Smooth muscle cell (in vitro differentiated cells): ENCODE measurements at regions not wholly inside any gene's neighbourhood (a gene's known extent, or its start where the extent isn't known, plus 50 kb on each side); places are given as distances from the start of the nearest gene placed in this dataset.

ENCODE experiments used
- DNase-seq: peaks from one replicate; lab custom pipeline; 2025; ENCODE audit not compliant: unreplicated experiment; lab: John Stamatoyannopoulos, UW
- H2AFZ ChIP-seq: fragments of 200-600 bp; sonication (generic); 2 replicates; pipeline ENCODE4 v1.6.0; 2016; ENCODE audit warnings: antibody characterized with exemption, low read depth, mild to moderate bottlenecking
- H3F3A ChIP-seq: fragments of 200-600 bp; sonication (generic); 2 replicates; pipeline ENCODE4 v1.6.0; 2017; ENCODE audit warnings: antibody characterized with exemption, low read depth
- H3K27ac ChIP-seq: fragments of 200-600 bp; sonication (generic); 2 replicates; pipeline ENCODE4 v1.5.1; 2016; ENCODE audit warnings: low read depth, mild to moderate bottlenecking
- H3K27me3 ChIP-seq: fragments of 200-600 bp; sonication (generic); 2 replicates; pipeline ENCODE4 v1.6.1; 2016; ENCODE audit warnings: low read depth, mild to moderate bottlenecking
- H3K36me3 ChIP-seq: fragments of 200-600 bp; sonication (generic); 2 replicates; pipeline ENCODE4 v1.5.1; 2016; ENCODE audit warnings: low read depth
- H3K4me1 ChIP-seq: fragments of 200-600 bp; sonication (generic); 2 replicates; pipeline ENCODE4 v1.5.1; 2016; ENCODE audit warnings: low read depth
- H3K4me2 ChIP-seq: fragments of 200-600 bp; sonication (generic); 2 replicates; pipeline ENCODE4 v1.6.0; 2016; ENCODE audit warnings: mild to moderate bottlenecking
- H3K4me3 ChIP-seq: fragments of 200-600 bp; sonication (generic); 2 replicates; pipeline ENCODE4 v1.5.1; 2016; ENCODE audit warnings: mild to moderate bottlenecking
- H3K79me2 ChIP-seq: fragments of 200-600 bp; sonication (generic); 2 replicates; pipeline ENCODE4 v1.6.0; 2016; ENCODE audit warnings: low read depth, mild to moderate bottlenecking
- H3K9ac ChIP-seq: fragments of 200-600 bp; sonication (generic); 2 replicates; pipeline ENCODE4 v1.6.0; 2016; ENCODE audit warnings: low read depth
- H3K9me3 ChIP-seq: fragments of 200-600 bp; sonication (generic); replicated peaks from 2 replicates; pipeline ENCODE4 v1.5.1; 2016; ENCODE audit warnings: low read depth
- H4K20me1 ChIP-seq: fragments of 200-600 bp; sonication (generic); 2 replicates; pipeline ENCODE4 v1.6.0; 2016; ENCODE audit warnings: low read depth
- WGBS: methylation state at CpG from one replicate; pipeline ENCODE4 v1.1.7; 2016; ENCODE audit warnings: low lambda C conversion rate; 5-methylcytosine and 5-hydroxymethylcytosine counted together
- TF ChIP-seq, protein P1 (sequence below): fragments of 200-600 bp; sonication (generic); IDR thresholded peaks from 2 replicates; pipeline ENCODE4 v1.5.1; 2017; ENCODE audit warnings: borderline replicate concordance, mild to moderate bottlenecking, antibody characterized with exemption; ENCODE audit not compliant: insufficient read depth, poor library complexity, severe bottlenecking

DNA sequence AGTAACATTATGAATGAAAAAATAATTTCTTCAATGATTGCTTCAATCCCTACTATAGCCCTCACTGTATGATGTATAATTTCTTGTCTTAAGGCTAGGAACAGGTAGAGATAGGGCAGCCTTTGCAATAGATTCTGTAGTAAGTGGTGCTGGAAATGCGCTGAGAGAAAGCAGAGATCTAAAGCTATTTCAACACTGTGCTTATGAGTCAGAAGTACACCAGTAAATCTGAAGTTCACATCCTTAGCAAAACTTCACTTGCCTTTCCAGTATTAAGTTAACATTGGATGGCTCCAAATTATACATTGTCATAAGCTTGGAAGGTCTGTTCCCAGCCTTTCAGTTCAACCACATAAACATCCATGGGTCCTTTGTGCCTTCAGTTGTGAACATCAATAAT is 178.2 kb upstream of the EPHA4 start:
- Histone ChIP-seq H3K36me3 (no peaks in the 10 kb centered on the region), H3K4me1 (no peaks in the 10 kb centered on the region), H3K4me3 (no peak overlapping the region), H3F3A (peaks cover 4% of the 10 kb centered on the region), H3K27me3 (no peaks in the 10 kb centered on the region), H3K4me2 (no peak overlapping the region), H3K9me3 (no peaks in the 10 kb centered on the region), H3K27ac (no peak overlapping the region), H3K79me2 (no peaks in the 10 kb centered on the region), H4K20me1 (no peaks in the 10 kb centered on the region), H3K9ac (no peak overlapping the region), H2AFZ (no peak overlapping the region)
- DNase-seq, result no peak
- TF ChIP-seq, protein P1, sequence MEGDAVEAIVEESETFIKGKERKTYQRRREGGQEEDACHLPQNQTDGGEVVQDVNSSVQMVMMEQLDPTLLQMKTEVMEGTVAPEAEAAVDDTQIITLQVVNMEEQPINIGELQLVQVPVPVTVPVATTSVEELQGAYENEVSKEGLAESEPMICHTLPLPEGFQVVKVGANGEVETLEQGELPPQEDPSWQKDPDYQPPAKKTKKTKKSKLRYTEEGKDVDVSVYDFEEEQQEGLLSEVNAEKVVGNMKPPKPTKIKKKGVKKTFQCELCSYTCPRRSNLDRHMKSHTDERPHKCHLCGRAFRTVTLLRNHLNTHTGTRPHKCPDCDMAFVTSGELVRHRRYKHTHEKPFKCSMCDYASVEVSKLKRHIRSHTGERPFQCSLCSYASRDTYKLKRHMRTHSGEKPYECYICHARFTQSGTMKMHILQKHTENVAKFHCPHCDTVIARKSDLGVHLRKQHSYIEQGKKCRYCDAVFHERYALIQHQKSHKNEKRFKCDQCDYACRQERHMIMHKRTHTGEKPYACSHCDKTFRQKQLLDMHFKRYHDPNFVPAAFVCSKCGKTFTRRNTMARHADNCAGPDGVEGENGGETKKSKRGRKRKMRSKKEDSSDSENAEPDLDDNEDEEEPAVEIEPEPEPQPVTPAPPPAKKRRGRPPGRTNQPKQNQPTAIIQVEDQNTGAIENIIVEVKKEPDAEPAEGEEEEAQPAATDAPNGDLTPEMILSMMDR, result no peak
- WGBS, result 47% methylated on average over 1 of the region's 1 CpG

- H4K20me1 ChIP-seq, result no peaks in the 10 kb centered on the region
- H3K27ac ChIP-seq, result no peak overlapping the region
- DNase-seq, result no peak
- H3K4me3 ChIP-seq, result no peak overlapping the region
- no peaks in the 10 kb centered on the region for H3K36me3 ChIP-seq
- H3K4me1 ChIP-seq, result no peaks in the 10 kb centered on the region
- peaks cover 4% of the 10 kb centered on the region for H3F3A ChIP-seq
- H3K27me3 ChIP-seq, result no peaks in the 10 kb centered on the region
- no peak overlapping the region for H3K9ac ChIP-seq
- H3K9me3 ChIP-seq, result no peaks in the 10 kb centered on the region
- WGBS, result 90% methylated on average over 3 of the region's 3 CpGs
- H3K79me2 ChIP-seq, result no peaks in the 10 kb centered on the region
- no peak overlapping the region for H3K4me2 ChIP-seq
- no peak overlapping the region for H2AFZ ChIP-seq
- TF ChIP-seq, protein P1, result no peak
Measured at GRCh38 chr2:221747289-221747972, 175.3 kb upstream of the EPHA4 start.

DNA sequence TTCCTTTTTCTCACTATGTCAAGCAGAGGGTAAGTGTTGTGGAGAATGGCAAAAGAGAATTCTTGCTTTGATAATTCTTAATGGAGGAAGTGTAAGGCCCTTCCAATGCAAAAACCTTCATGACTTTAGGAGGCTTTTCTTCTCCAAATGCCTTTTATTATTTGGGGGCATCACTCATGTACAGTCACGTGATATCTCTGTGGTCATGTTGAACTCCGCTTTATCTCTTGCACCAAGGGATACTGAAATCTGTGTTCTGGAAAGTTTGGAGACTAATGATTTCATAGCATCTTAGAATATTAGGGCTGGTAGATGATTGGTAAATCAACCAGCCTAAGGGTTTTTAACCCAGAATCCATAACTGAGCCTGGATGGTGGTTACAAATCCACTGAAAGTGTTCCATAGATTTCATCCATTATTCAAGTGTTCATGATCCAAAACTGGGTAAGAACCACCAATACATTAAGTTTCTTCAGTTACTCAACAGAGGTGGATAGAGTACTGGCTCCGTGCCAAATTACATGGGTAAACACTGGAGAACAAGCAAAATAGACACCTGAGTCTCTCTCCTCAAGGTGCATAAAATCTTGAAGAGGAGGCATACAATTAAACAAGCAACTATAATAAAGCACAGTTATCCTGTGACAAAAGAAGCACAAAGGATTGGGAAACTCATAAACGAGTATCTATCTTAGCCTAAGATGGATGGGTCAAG is 169.6 kb upstream of the EPHA4 start:
- TF ChIP-seq, protein P1, result no peak
- no peaks in the 10 kb centered on the region for H3K9me3 ChIP-seq
- no peaks in the 10 kb centered on the region for H3F3A ChIP-seq
- no peak overlapping the region for H2AFZ ChIP-seq
- no peak overlapping the region for H3K4me3 ChIP-seq
- no peaks in the 10 kb centered on the region for H4K20me1 ChIP-seq
- H3K4me1 ChIP-seq, result no peaks in the 10 kb centered on the region
- WGBS, result 89% methylated on average over 4 of the region's 4 CpGs
- H3K27me3 ChIP-seq, result no peaks in the 10 kb centered on the region
- H3K36me3 ChIP-seq, result no peaks in the 10 kb centered on the region
- DNase-seq, result no peak
- H3K4me2 ChIP-seq, result no peak overlapping the region
- no peak overlapping the region for H3K9ac ChIP-seq
- no peak overlapping the region for H3K27ac ChIP-seq
- H3K79me2 ChIP-seq, result no peaks in the 10 kb centered on the region
